GM23338 (cell line): ENCODE measurements at regions not wholly inside any gene's neighbourhood (a gene's known extent, or its start where the extent isn't known, plus 50 kb on each side); places are given as distances from the start of the nearest gene placed in this dataset.

ENCODE experiments used
- ATAC-seq: fragments of 200-7000 bp; cut with Tn5 transposase; 3 replicates; pipeline ENCODE4 v1.9.1; 2020
- DNase-seq: peaks from one replicate; pipeline ENCODE4 v3.0.0-alpha.2; 2015; ENCODE audit warnings: low spot score
- H2AFZ ChIP-seq: fragments of 200-600 bp; sonication (generic); 2 replicates; pipeline ENCODE4 v1.8.0; 2016; ENCODE audit warnings: antibody characterized with exemption, mild to moderate bottlenecking, moderate library complexity
- H3F3A ChIP-seq: fragments of 200-600 bp; sonication (generic); replicated peaks from 2 replicates; pipeline ENCODE4 v1.8.0; 2017; ENCODE audit warnings: antibody characterized with exemption, mixed run types, low read depth
- H3K27ac ChIP-seq: fragments of 200-600 bp; sonication (generic); 2 replicates; pipeline ENCODE4 v1.6.1; 2016; ENCODE audit warnings: low read depth
- H3K27me3 ChIP-seq: fragments of 200-600 bp; sonication (generic); 2 replicates; pipeline ENCODE4 v1.8.0; 2016; ENCODE audit warnings: mild to moderate bottlenecking, mixed run types, moderate library complexity; ENCODE audit not compliant: insufficient read depth
- H3K36me3 ChIP-seq: fragments of 200-600 bp; sonication (generic); 2 replicates; pipeline ENCODE4 v1.8.0; 2016; ENCODE audit warnings: mild to moderate bottlenecking; ENCODE audit not compliant: insufficient read depth
- H3K4me1 ChIP-seq: fragments of 200-600 bp; sonication (generic); 2 replicates; pipeline ENCODE4 v1.8.0; 2016; ENCODE audit warnings: mild to moderate bottlenecking, moderate library complexity; ENCODE audit not compliant: insufficient read depth
- H3K4me2 ChIP-seq: fragments of 200-600 bp; sonication (generic); 2 replicates; pipeline ENCODE4 v1.7.1; 2017; ENCODE audit warnings: mixed run types
- H3K4me3 ChIP-seq: fragments of 200-600 bp; sonication (generic); 2 replicates; pipeline ENCODE4 v1.6.1; 2016; ENCODE audit warnings: mixed run types
- H3K79me2 ChIP-seq: fragments of 200-600 bp; sonication (generic); replicated peaks from 2 replicates; pipeline ENCODE4 v1.8.0; 2017; ENCODE audit warnings: mild to moderate bottlenecking; ENCODE audit not compliant: insufficient read depth
- H3K9me2 ChIP-seq: fragments of 200-600 bp; sonication (generic); 2 replicates; pipeline ENCODE4 v1.8.0; 2017; ENCODE audit not compliant: insufficient read depth
- H4K20me1 ChIP-seq: fragments of 200-600 bp; sonication (generic); replicated peaks from 2 replicates; pipeline ENCODE4 v1.8.0; 2017; ENCODE audit warnings: mild to moderate bottlenecking; ENCODE audit not compliant: insufficient read depth
- H3K27ac Mint-ChIP-seq: 2 replicates; pipeline ENCODE4 v1.8.0; 2020; ENCODE audit warnings: inconsistent platforms, mild to moderate bottlenecking, moderate library complexity, mixed read lengths
- H3K27me3 Mint-ChIP-seq: 3 replicates; pipeline ENCODE4 v1.8.0; 2022; ENCODE audit warnings: low read depth, mild to moderate bottlenecking, moderate library complexity, mixed read lengths, inconsistent platforms; ENCODE audit not compliant: insufficient read depth, poor library complexity
- H3K36me3 Mint-ChIP-seq: 3 replicates; pipeline ENCODE4 v1.8.0; 2021; ENCODE audit warnings: low read depth, mild to moderate bottlenecking, inconsistent platforms, moderate library complexity, mixed read lengths
- H3K4me1 Mint-ChIP-seq: 3 replicates; pipeline ENCODE4 v1.8.0; 2020; ENCODE audit warnings: mild to moderate bottlenecking, inconsistent platforms, mixed read lengths
- H3K4me3 Mint-ChIP-seq: 3 replicates; pipeline ENCODE4 v1.8.0; 2021; ENCODE audit warnings: moderate library complexity, mild to moderate bottlenecking, inconsistent platforms, mixed read lengths
- H3K9me3 Mint-ChIP-seq: 3 replicates; pipeline ENCODE4 v1.8.0; 2020; ENCODE audit warnings: moderate library complexity, mild to moderate bottlenecking, inconsistent platforms, mixed read lengths
- CREB1 ChIP-seq: fragments of 250-450 bp; sonication (Bioruptor Pico); IDR thresholded peaks from 2 replicates; pipeline ENCODE4 v1.5.0; 2020; ENCODE audit warnings: low read depth, mild to moderate bottlenecking, moderate library complexity
- CTCF ChIP-seq, 2 experiments: fragments of 200-600 bp in 1 of 2; sonication (generic) in 1 of 2; conservative IDR thresholded peaks; 2 replicates each; pipeline versions ENCODE4 v1.5.1 to v1.6.1; 2016 to 2017; ENCODE audit warnings: antibody characterized with exemption in 2 of 2, low read depth in 2 of 2, mild to moderate bottlenecking in 2 of 2, moderate library complexity in 1 of 2
- ETS1 ChIP-seq: IDR thresholded peaks from 2 replicates; pipeline ENCODE4 v1.6.1; 2016; ENCODE audit warnings: antibody characterized with exemption
- EZH2 ChIP-seq: fragments of 200-600 bp; sonication (generic); IDR thresholded peaks from one replicate; pipeline ENCODE4 v1.8.0; 2017; ENCODE audit warnings: antibody characterized with exemption, mild to moderate bottlenecking, low read depth; ENCODE audit not compliant: unreplicated experiment
- EZH2phosphoT487 ChIP-seq: fragments of 200-600 bp; sonication (generic); IDR thresholded peaks from one replicate; pipeline ENCODE4 v1.8.1; 2018; ENCODE audit warnings: antibody characterized with exemption; ENCODE audit not compliant: unreplicated experiment
- JUNB ChIP-seq: IDR thresholded peaks from one replicate; pipeline ENCODE4 v1.6.1; 2016; ENCODE audit warnings: antibody characterized with exemption; ENCODE audit not compliant: unreplicated experiment
- NANOG ChIP-seq: IDR thresholded peaks from 2 replicates; pipeline ENCODE4 v1.6.1; 2016; ENCODE audit warnings: antibody characterized with exemption, borderline replicate concordance
- POLR2AphosphoS5 ChIP-seq: IDR thresholded peaks from 2 replicates; pipeline ENCODE4 v1.6.1; 2016; ENCODE audit warnings: antibody characterized with exemption, low read depth
- REST ChIP-seq: IDR thresholded peaks from one replicate; pipeline ENCODE4 v1.6.1; 2018; ENCODE audit warnings: antibody characterized with exemption; ENCODE audit not compliant: unreplicated experiment
- STAT1 ChIP-seq: IDR thresholded peaks from one replicate; pipeline ENCODE4 v1.6.1; 2016; ENCODE audit warnings: antibody characterized with exemption; ENCODE audit not compliant: unreplicated experiment
- ZNF114 ChIP-seq: fragments of 250-450 bp; sonication (Bioruptor Pico); IDR thresholded peaks from 2 replicates; pipeline ENCODE4 v1.5.0; 2020; ENCODE audit warnings: mild to moderate bottlenecking, moderate library complexity
- ZNF331 ChIP-seq: fragments of 250-450 bp; sonication (Bioruptor Pico); IDR thresholded peaks from 2 replicates; pipeline ENCODE4 v1.5.0; 2020; ENCODE audit warnings: low read depth, mild to moderate bottlenecking, moderate library complexity
- ZNF462 ChIP-seq: fragments of 250-450 bp; sonication (Bioruptor Pico); IDR thresholded peaks from 2 replicates; pipeline ENCODE4 v1.5.0; 2020; ENCODE audit warnings: mild to moderate bottlenecking, moderate library complexity

- no peak overlapping the region for H3K4me3 Mint-ChIP-seq
- peaks cover 26% of the 10 kb centered on the region; the same call in 2 of the 3 replicates for H3K36me3 Mint-ChIP-seq
- peaks cover 14% of the 10 kb centered on the region for H3K4me1 Mint-ChIP-seq
- H3K4me3 ChIP-seq, result no peak overlapping the region
- no peak overlapping the region for H3K27ac ChIP-seq
- H2AFZ ChIP-seq, result no peak overlapping the region
- no peak overlapping the region for H3K27ac Mint-ChIP-seq
- H4K20me1 ChIP-seq, result no peaks in the 10 kb centered on the region
- H3K79me2 ChIP-seq, result no peaks in the 10 kb centered on the region
- no peak overlapping the region for H3K4me2 ChIP-seq
- ATAC-seq (no peak), DNase-seq (no peak)
- H3K4me1 ChIP-seq, result 0 out of 2 replicates have a peak, but pooled peaks cover 6% of the 10 kb centered on the region
- H3K36me3 ChIP-seq, result no peaks in the 10 kb centered on the region
- peaks cover 2% of the 10 kb centered on the region for H3K27me3 Mint-ChIP-seq
- H3F3A ChIP-seq, result no peaks in the 10 kb centered on the region
- no peak for TF ChIP-seq EZH2phosphoT487
- no peak for TF ChIP-seq CREB1 (CRISPR knock-in tag)
- TF ChIP-seq EZH2, result no peak
- TF ChIP-seq ZNF331 (CRISPR knock-in tag), result no peak
- TF ChIP-seq REST, result no peak
- no peak for TF ChIP-seq POLR2AphosphoS5
- no peak for TF ChIP-seq ETS1
- TF ChIP-seq ZNF462 (CRISPR knock-in tag), result no peak
- no peak for TF ChIP-seq STAT1
- TF ChIP-seq ZNF114 (CRISPR knock-in tag), result no peak
- TF ChIP-seq NANOG, result no peak
- TF ChIP-seq JUNB, result no peak
- TF ChIP-seq CTCF (conservative IDR thresholded peaks at IDR 0.05; ENCODE audit: low read depth in 2 of 2), result no peak
- H3K27me3 ChIP-seq, result no peaks in the 10 kb centered on the region
- peaks cover 25% of the 10 kb centered on the region for H3K9me3 Mint-ChIP-seq
- H3K9me2 ChIP-seq, result 0 out of 2 replicates have a peak, but pooled peaks cover 4% of the 10 kb centered on the region
Measured at GRCh38 chr13:56168581-56168980, 972.1 kb upstream of the PRR20A start.
